ENCODE measurements at regions not wholly inside any gene's neighbourhood (a gene's known extent, or its start where the extent isn't known, plus 50 kb on each side); places are given as distances from the start of the nearest gene placed in this dataset.

GRCh38 chr1:238589843-238590435, 699.2 kb upstream of the ZP4 start (continued):
- no peak for TF ChIP-seq BCL11B (tag by site-specific recombination; IDR thresholded peaks at IDR 0.05; ENCODE audit: low read depth)

- Histone ChIP-seq H3K27ac (ENCODE audit: extremely low read depth, low read depth, low read length) (no peak overlapping the region), H3K36me3 (ENCODE audit: control insufficient read depth in 2 of 2, insufficient read depth in 1 of 2, low read length in 2 of 2) (no peaks in the 10 kb centered on the region), H3K4me1 (ENCODE audit: control insufficient read depth, insufficient read depth, low read length) (no peaks in the 10 kb centered on the region), H3K9me3 (ENCODE audit: control insufficient read depth, insufficient read depth, low read depth, low read length) (no peaks in the 10 kb centered on the region), H3K4me3 (ENCODE audit: low read depth, low read length) (no peak overlapping the region)
- POLR2A ChIA-PET = no interaction called here
- TF ChIP-seq GLIS1 (tag by site-specific recombination; IDR thresholded peaks at IDR 0.05) (no peak), ZNF624 (tag by site-specific recombination; IDR thresholded peaks at IDR 0.05) (no peak), ZNF239 (tag by site-specific recombination; IDR thresholded peaks at IDR 0.05) (no peak), ZNF621 (tag by site-specific recombination; IDR thresholded peaks at IDR 0.05) (no peak), ZNF280C (tag by site-specific recombination; IDR thresholded peaks at IDR 0.05) (no peak), ZIC2 (tag by site-specific recombination; IDR thresholded peaks at IDR 0.05) (no peak), ZNF510 (tag by site-specific recombination; IDR thresholded peaks at IDR 0.05; ENCODE audit: insufficient replicate concordance) (no peak), HIC1 (tag by site-specific recombination; IDR thresholded peaks at IDR 0.05) (no peak), ZBTB20 (tag by site-specific recombination; IDR thresholded peaks at IDR 0.05) (no peak), ZNF704 (tag by site-specific recombination; IDR thresholded peaks at IDR 0.05) (no peak), ZNF580 (tag by site-specific recombination; IDR thresholded peaks at IDR 0.05) (no peak), MEIS1 (CRISPR knock-in tag; IDR thresholded peaks at IDR 0.05; ENCODE audit: borderline replicate concordance) (no peak), ZSCAN4 (tag by site-specific recombination; IDR thresholded peaks at IDR 0.05) (no peak), ZBTB11 (tag by site-specific recombination; conservative IDR thresholded peaks at IDR 0.05; ENCODE audit: low read depth) (no peak)
- CTCF ChIA-PET = no interaction called here
These were observed 692.1 kb upstream of the ZP4 start for GRCh38 chr1:238582816-238583215.
